ENCODE measurements at regions not wholly inside any gene's neighbourhood (a gene's known extent, or its start where the extent isn't known, plus 50 kb on each side); places are given as distances from the start of the nearest gene placed in this dataset.

DNA sequence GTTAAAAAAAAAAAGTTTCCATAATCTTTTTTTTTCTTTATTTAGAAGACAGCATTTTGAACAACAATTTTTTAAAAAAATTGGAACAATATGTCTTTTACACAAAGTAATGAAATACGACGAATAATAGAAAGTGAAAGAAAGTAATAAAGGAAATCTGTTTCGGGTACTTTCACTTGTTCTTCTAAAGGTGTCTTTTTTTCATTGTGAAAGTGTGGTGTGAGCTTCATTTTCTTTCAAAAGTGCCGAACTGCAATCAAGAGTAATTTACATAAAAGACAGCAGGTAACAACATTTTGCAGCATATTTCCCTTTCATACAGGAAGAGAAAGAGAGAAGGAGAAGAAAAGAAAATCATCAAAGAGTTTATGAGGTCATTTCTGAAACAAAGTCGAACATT is 159.7 kb upstream of the CDH12 start:
- TF ChIP-seq POLR2AphosphoS5 (IDR thresholded peaks at IDR 0.05; ENCODE audit: low read depth, low read length) = no peak
- TF ChIP-seq, protein P1, sequence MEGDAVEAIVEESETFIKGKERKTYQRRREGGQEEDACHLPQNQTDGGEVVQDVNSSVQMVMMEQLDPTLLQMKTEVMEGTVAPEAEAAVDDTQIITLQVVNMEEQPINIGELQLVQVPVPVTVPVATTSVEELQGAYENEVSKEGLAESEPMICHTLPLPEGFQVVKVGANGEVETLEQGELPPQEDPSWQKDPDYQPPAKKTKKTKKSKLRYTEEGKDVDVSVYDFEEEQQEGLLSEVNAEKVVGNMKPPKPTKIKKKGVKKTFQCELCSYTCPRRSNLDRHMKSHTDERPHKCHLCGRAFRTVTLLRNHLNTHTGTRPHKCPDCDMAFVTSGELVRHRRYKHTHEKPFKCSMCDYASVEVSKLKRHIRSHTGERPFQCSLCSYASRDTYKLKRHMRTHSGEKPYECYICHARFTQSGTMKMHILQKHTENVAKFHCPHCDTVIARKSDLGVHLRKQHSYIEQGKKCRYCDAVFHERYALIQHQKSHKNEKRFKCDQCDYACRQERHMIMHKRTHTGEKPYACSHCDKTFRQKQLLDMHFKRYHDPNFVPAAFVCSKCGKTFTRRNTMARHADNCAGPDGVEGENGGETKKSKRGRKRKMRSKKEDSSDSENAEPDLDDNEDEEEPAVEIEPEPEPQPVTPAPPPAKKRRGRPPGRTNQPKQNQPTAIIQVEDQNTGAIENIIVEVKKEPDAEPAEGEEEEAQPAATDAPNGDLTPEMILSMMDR (IDR thresholded peaks at IDR 0.05) = no peak
- no peak for TF ChIP-seq SIN3A (IDR thresholded peaks at IDR 0.05; ENCODE audit: borderline replicate concordance, insufficient read depth, low read depth, low read length)
- TF ChIP-seq, protein P2, sequence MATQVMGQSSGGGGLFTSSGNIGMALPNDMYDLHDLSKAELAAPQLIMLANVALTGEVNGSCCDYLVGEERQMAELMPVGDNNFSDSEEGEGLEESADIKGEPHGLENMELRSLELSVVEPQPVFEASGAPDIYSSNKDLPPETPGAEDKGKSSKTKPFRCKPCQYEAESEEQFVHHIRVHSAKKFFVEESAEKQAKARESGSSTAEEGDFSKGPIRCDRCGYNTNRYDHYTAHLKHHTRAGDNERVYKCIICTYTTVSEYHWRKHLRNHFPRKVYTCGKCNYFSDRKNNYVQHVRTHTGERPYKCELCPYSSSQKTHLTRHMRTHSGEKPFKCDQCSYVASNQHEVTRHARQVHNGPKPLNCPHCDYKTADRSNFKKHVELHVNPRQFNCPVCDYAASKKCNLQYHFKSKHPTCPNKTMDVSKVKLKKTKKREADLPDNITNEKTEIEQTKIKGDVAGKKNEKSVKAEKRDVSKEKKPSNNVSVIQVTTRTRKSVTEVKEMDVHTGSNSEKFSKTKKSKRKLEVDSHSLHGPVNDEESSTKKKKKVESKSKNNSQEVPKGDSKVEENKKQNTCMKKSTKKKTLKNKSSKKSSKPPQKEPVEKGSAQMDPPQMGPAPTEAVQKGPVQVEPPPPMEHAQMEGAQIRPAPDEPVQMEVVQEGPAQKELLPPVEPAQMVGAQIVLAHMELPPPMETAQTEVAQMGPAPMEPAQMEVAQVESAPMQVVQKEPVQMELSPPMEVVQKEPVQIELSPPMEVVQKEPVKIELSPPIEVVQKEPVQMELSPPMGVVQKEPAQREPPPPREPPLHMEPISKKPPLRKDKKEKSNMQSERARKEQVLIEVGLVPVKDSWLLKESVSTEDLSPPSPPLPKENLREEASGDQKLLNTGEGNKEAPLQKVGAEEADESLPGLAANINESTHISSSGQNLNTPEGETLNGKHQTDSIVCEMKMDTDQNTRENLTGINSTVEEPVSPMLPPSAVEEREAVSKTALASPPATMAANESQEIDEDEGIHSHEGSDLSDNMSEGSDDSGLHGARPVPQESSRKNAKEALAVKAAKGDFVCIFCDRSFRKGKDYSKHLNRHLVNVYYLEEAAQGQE (IDR thresholded peaks at IDR 0.05; ENCODE audit: insufficient read depth in 1 of 2, low read depth in 2 of 2, low read length in 1 of 2) = no peak
